ENCODE measurements at regions not wholly inside any gene's neighbourhood (a gene's known extent, or its start where the extent isn't known, plus 50 kb on each side); places are given as distances from the start of the nearest gene placed in this dataset.

DNA sequence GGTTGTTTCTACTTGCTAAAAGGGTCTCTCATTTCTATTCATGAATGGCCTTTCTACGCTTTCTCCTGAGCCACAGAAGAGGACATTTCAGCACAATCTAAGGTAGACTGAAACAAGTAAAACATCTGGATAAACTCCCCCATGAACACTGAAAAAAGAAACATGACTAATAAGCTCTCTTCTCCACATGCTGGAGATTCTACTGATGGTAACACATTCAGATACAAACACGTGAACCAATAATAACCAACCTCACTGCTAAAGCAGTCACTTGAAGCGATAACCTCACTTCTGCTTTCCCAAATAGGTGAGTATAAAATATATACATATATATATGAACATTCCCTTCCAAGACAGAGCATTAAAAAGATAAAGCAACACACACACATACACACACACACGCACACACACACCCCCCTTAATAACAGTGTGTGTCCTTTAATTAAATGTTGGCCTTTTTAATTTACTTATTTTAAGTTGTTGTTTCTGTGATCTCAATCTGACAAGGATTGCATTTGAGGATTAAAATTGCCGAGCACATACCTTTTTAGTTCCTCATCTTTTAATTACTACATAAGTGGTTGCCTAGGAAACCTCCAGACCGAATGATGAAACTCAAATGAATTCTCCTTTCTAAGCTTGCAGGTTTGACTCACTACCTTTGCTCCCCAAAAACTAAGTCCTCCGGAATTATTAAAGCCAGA lies 292.4 kb upstream of the KLF14 start:
- Histone ChIP-seq H3K4me1 (ENCODE audit: insufficient read depth, low read length) (peaks cover 77% of the 10 kb centered on the region), H3K4me3 (ENCODE audit: low read length) (no peak overlapping the region), H3K27ac (ENCODE audit: low read depth in 1 of 2, low read length in 2 of 2) (no peak overlapping the region), H3K9me3 (ENCODE audit: control insufficient read depth in 1 of 2, insufficient read depth in 1 of 2, low read length in 2 of 2) (no peaks in the 10 kb centered on the region), H3K27me3 (ENCODE audit: control insufficient read depth in 1 of 2, insufficient read depth in 2 of 2, low read length in 2 of 2) (no peaks in the 10 kb centered on the region), H3K36me3 (ENCODE audit: insufficient read depth, low read length) (peaks cover 20% of the 10 kb centered on the region)
- TF ChIP-seq, protein P1, sequence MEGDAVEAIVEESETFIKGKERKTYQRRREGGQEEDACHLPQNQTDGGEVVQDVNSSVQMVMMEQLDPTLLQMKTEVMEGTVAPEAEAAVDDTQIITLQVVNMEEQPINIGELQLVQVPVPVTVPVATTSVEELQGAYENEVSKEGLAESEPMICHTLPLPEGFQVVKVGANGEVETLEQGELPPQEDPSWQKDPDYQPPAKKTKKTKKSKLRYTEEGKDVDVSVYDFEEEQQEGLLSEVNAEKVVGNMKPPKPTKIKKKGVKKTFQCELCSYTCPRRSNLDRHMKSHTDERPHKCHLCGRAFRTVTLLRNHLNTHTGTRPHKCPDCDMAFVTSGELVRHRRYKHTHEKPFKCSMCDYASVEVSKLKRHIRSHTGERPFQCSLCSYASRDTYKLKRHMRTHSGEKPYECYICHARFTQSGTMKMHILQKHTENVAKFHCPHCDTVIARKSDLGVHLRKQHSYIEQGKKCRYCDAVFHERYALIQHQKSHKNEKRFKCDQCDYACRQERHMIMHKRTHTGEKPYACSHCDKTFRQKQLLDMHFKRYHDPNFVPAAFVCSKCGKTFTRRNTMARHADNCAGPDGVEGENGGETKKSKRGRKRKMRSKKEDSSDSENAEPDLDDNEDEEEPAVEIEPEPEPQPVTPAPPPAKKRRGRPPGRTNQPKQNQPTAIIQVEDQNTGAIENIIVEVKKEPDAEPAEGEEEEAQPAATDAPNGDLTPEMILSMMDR (IDR thresholded peaks at IDR 0.05), result no peak
- ATAC-seq (ENCODE audit: poor library complexity), result no peak
- H3K27me3 Mint-ChIP-seq, result no peaks in the 10 kb centered on the region
- CTCF ChIA-PET, result no interaction called here
- DNase-seq, result no peak
- POLR2A ChIA-PET, result interaction anchor here (0.6 kb wide), 1 partner anchor 36 kb away, joined by 3 read pairs; no protein-coding TSS in a partner anchor
- H3K4me1 Mint-ChIP-seq (ENCODE audit: low read depth), result peaks cover 91% of the 10 kb centered on the region
- H3K27ac Mint-ChIP-seq, result peak overlapping the region; percentile 79
- H3K4me3 Mint-ChIP-seq, result peak overlapping the region; percentile 62
- no peaks in the 10 kb centered on the region for H3K9me3 Mint-ChIP-seq
- intact Hi-C loops (cut with DNase I, micrococcal nuclease), result no loop called here
- H3K36me3 Mint-ChIP-seq (ENCODE audit: low read depth), result peaks cover 78% of the 10 kb centered on the region

DNA sequence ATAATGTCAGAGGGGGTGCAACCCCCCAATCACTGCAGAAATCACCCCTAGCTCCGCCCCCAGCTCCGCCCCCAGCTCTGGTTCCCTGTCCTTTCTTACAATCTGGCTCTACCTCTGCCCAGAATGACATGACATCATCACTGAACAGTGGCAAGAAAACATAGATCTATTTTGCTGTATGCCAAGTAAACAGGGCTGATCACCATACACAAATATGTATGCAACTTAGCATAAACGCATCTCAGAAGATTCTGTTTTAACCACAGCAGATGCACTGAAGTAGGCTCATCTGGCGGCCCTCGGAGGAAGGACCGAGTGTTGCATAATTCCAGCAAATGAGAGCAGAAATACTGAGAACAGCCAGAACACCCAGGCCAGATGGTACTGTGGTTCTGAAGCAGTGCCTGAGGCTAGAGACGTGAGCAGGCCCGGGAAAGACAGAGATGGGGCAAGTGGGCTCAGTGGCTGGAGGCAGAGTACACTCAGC lies 293.3 kb upstream of the KLF14 start:
- no peaks in the 10 kb centered on the region for H3K27me3 ChIP-seq (ENCODE audit: control insufficient read depth in 1 of 2, insufficient read depth in 2 of 2, low read length in 2 of 2)
- no peaks in the 10 kb centered on the region for H3K9me3 ChIP-seq (ENCODE audit: control insufficient read depth in 1 of 2, insufficient read depth in 1 of 2, low read length in 2 of 2)
- H3K4me1 ChIP-seq (ENCODE audit: insufficient read depth, low read length), result peaks cover 70% of the 10 kb centered on the region
- no peak overlapping the region for H3K4me3 ChIP-seq (ENCODE audit: low read length)
- Mint-ChIP-seq H3K4me1 (ENCODE audit: low read depth) (peaks cover 91% of the 10 kb centered on the region), H3K4me3 (peak overlapping the region; percentile 62), H3K27ac (peak overlapping the region; percentile 79), H3K27me3 (no peaks in the 10 kb centered on the region), H3K36me3 (ENCODE audit: low read depth) (peaks cover 76% of the 10 kb centered on the region), H3K9me3 (no peaks in the 10 kb centered on the region)
- CTCF ChIA-PET, result no interaction called here
- POLR2A ChIA-PET, result no interaction called here
- H3K36me3 ChIP-seq (ENCODE audit: insufficient read depth, low read length), result peaks cover 18% of the 10 kb centered on the region
- H3K27ac ChIP-seq (ENCODE audit: low read depth in 1 of 2, low read length in 2 of 2), result peak overlapping the region in 1 of 2 donors; percentile 37
- intact Hi-C loops (cut with DNase I, micrococcal nuclease), result no loop called here
- DNase-seq (peak in 9 of 14 experiments; percentile 18 to 75 (median 50)), ATAC-seq (ENCODE audit: poor library complexity) (peak; percentile 50)
- TF ChIP-seq, protein P1 (IDR thresholded peaks at IDR 0.05), result no peak

DNA sequence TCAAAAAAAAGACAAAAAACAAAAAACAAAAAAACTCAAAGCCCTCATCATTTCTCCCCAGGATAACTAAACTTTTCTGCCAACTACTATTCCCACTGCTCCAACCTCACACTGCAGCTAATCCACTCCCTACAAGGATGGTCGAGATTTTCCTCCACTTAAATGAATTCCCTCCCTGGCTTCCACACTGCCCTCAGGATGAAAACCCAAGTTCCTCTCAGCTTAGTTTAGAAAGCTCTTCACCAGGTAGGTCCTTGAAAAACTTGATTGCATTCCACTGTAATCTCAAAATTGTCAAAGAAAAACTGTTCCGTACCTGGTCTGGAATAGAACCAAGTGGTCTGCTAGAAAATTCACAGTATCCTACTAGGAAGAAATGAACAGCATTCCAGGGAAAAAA lies 294.3 kb upstream of the KLF14 start:
- peak overlapping the region; percentile 62 for H3K4me3 Mint-ChIP-seq
- CTCF ChIA-PET, result interaction anchor here (0.7 to 1.0 kb wide), 3 partner anchors 9 to 21 kb away, joined by 3 to 4 read pairs (median 4); no protein-coding TSS in a partner anchor
- H3K9me3 Mint-ChIP-seq, result no peaks in the 10 kb centered on the region
- TF ChIP-seq, protein P1 (IDR thresholded peaks at IDR 0.05), result no peak
- H3K36me3 Mint-ChIP-seq (ENCODE audit: low read depth), result peaks cover 77% of the 10 kb centered on the region
- DNase-seq (no peak), ATAC-seq (ENCODE audit: poor library complexity) (no peak)
- Histone ChIP-seq H3K4me3 (ENCODE audit: low read length) (no peak overlapping the region), H3K27me3 (ENCODE audit: control insufficient read depth in 1 of 2, insufficient read depth in 2 of 2, low read length in 2 of 2) (no peaks in the 10 kb centered on the region), H3K4me1 (ENCODE audit: insufficient read depth, low read length) (peaks cover 69% of the 10 kb centered on the region), H3K36me3 (ENCODE audit: insufficient read depth, low read length) (peaks cover 14% of the 10 kb centered on the region), H3K27ac (ENCODE audit: low read depth in 1 of 2, low read length in 2 of 2) (peak overlapping the region in 1 of 2 donors; percentile 16), H3K9me3 (ENCODE audit: control insufficient read depth in 1 of 2, insufficient read depth in 1 of 2, low read length in 2 of 2) (no peaks in the 10 kb centered on the region)
- no peaks in the 10 kb centered on the region for H3K27me3 Mint-ChIP-seq
- peaks cover 94% of the 10 kb centered on the region for H3K4me1 Mint-ChIP-seq (ENCODE audit: low read depth)
- intact Hi-C loops (cut with DNase I, micrococcal nuclease), result no loop called here
- POLR2A ChIA-PET, result interaction anchor here (0.7 kb wide), 1 partner anchor 68 kb away, joined by 3 read pairs; no protein-coding TSS in a partner anchor
- H3K27ac Mint-ChIP-seq, result peak overlapping the region; percentile 79
